HG03565 (cell line): ENCODE measurements at regions not wholly inside any gene's neighbourhood (a gene's known extent, or its start where the extent isn't known, plus 50 kb on each side); places are given as distances from the start of the nearest gene placed in this dataset.

Experiments
- ATAC-seq: cut with Tn5 transposase; IDR thresholded peaks from one replicate; pipeline ENCODE4 v1.9.1; 2021; ENCODE audit warnings: mild to moderate bottlenecking, moderate library complexity; ENCODE audit not compliant: unreplicated experiment

GRCh38 chr7:118671149-118671548, 446.6 kb downstream of the ANKRD7 start:
- no peak for ATAC-seq

GRCh38 chr7:118684796-118685195, 460.3 kb downstream of the ANKRD7 start:
- ATAC-seq = no peak

- ATAC-seq = no peak
These were observed 464.9 kb downstream of the ANKRD7 start for GRCh38 chr7:118689403-118689802.

- ATAC-seq = no peak
These were observed 472.4 kb downstream of the ANKRD7 start for GRCh38 chr7:118696879-118697278.

GRCh38 chr7:118699222-118699621, 474.7 kb downstream of the ANKRD7 start:
- ATAC-seq = no peak

GRCh38 chr7:118708741-118709140, 484.2 kb downstream of the ANKRD7 start:
- no peak for ATAC-seq

GRCh38 chr7:118711688-118712087, 487.2 kb downstream of the ANKRD7 start:
- ATAC-seq = no peak

- no peak for ATAC-seq
These were observed 488.5 kb downstream of the ANKRD7 start for GRCh38 chr7:118713039-118713438.

GRCh38 chr7:118720632-118721031, 496.1 kb downstream of the ANKRD7 start:
- ATAC-seq = no peak

- no peak for ATAC-seq
These were observed 507.4 kb downstream of the ANKRD7 start for GRCh38 chr7:118731854-118732253.

GRCh38 chr7:118734541-118734940, 510.0 kb downstream of the ANKRD7 start:
- ATAC-seq = no peak

- no peak for ATAC-seq
These were observed 510.9 kb downstream of the ANKRD7 start for GRCh38 chr7:118735441-118735840.

GRCh38 chr7:118737935-118738334, 513.4 kb downstream of the ANKRD7 start:
- ATAC-seq = no peak

- no peak for ATAC-seq
These were observed 521.4 kb downstream of the ANKRD7 start for GRCh38 chr7:118745927-118746326.

- no peak for ATAC-seq
These were observed 523.0 kb downstream of the ANKRD7 start for GRCh38 chr7:118747473-118747872.

- ATAC-seq = no peak
These were observed 529.0 kb downstream of the ANKRD7 start for GRCh38 chr7:118753479-118753878.

GRCh38 chr7:118754608-118755007, 530.1 kb downstream of the ANKRD7 start:
- no peak for ATAC-seq

- no peak for ATAC-seq
These were observed 530.6 kb downstream of the ANKRD7 start for GRCh38 chr7:118755067-118755625.

- no peak for ATAC-seq
These were observed 532.6 kb downstream of the ANKRD7 start for GRCh38 chr7:118757066-118757465.

GRCh38 chr7:118758582-118758981, 534.1 kb downstream of the ANKRD7 start:
- no peak for ATAC-seq

- ATAC-seq = no peak
These were observed 535.4 kb downstream of the ANKRD7 start for GRCh38 chr7:118759921-118760320.

GRCh38 chr7:118762451-118762850, 537.9 kb downstream of the ANKRD7 start:
- ATAC-seq = no peak

GRCh38 chr7:118764221-118764620, 539.7 kb downstream of the ANKRD7 start:
- no peak for ATAC-seq
